Naive thymus-derived CD8-positive, alpha-beta T cell (primary cell): ENCODE measurements at regions not wholly inside any gene's neighbourhood (a gene's known extent, or its start where the extent isn't known, plus 50 kb on each side); places are given as distances from the start of the nearest gene placed in this dataset.

Source experiments
- ATAC-seq, 2 donors: fragments of 150-1000 bp; cut with Tn5 transposase in 1 of 2; sonication (Bioruptor Pico), chemical (Tn5 transposase) in 1 of 2; 1 replicate in 1 of 2; 2 replicates in 1 of 2; pipeline ENCODE4 v1.10.0; 2021; ENCODE audit warnings: mild to moderate bottlenecking in 2 of 2, moderate library complexity in 2 of 2
- POLR2A ChIA-PET: fragments of 350-600 bp; sonication (Branson Sonifier 250); formaldehyde crosslinking; loops from one replicate; lab custom pipeline; 2021; ENCODE audit warnings: antibody characterized with exemption; lab: Charles Lee
- DNase-seq, 10 donors: peaks; one replicate each; pipeline versions ENCODE4 v3.0.0 to v3.0.0-alpha.2; 2020 to 2022
- H3K27ac Mint-ChIP-seq, 10 donors: one replicate each; pipeline ENCODE4 v1.8.0; 2020 to 2022; ENCODE audit warnings: mild to moderate bottlenecking in 10 of 10, mixed read lengths in 10 of 10, moderate library complexity in 4 of 10, inconsistent platforms in 1 of 10
- H3K27me3 Mint-ChIP-seq, 5 donors: one replicate each; pipeline ENCODE4 v1.8.0; 2021 to 2022; ENCODE audit warnings: mixed read lengths in 5 of 5
- H3K36me3 Mint-ChIP-seq, 3 donors: one replicate each; pipeline ENCODE4 v1.8.0; 2020 to 2022; ENCODE audit warnings: mixed read lengths in 3 of 3, mild to moderate bottlenecking in 2 of 3, inconsistent platforms in 1 of 3
- H3K4me1 Mint-ChIP-seq, 4 donors: one replicate each; pipeline ENCODE4 v1.8.0; 2021 to 2022; ENCODE audit warnings: mixed read lengths in 4 of 4
- H3K4me3 Mint-ChIP-seq, 10 donors: one replicate each; pipeline ENCODE4 v1.8.0; 2020 to 2022; ENCODE audit warnings: mild to moderate bottlenecking in 10 of 10, mixed read lengths in 10 of 10, moderate library complexity in 6 of 10, inconsistent platforms in 1 of 10
- H3K9me3 Mint-ChIP-seq, 9 donors: one replicate each; pipeline ENCODE4 v1.8.0; 2020 to 2022; ENCODE audit warnings: mixed read lengths in 9 of 9, mild to moderate bottlenecking in 3 of 9, inconsistent platforms in 1 of 9, moderate library complexity in 1 of 9

DNA sequence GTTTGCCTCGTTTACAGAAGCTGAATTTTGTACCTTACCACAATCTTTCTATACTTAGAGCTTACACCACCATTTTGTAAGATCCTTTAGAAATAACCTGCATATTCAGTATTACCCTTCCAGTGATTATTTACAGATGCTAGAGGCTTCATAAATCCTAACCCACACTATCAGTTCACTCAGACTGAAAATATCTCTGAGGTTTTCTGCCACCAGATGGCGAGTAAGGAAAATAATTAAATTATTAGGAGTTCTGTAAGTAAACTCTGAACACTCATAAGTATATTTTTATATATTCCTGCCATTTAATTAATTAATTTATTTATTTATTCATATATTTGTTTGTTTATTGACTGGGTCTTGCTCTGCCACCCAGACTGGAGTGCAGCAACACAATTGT is 1635.2 kb downstream of the PLA2G4A start:
- DNase-seq: no peak
- no peaks in the 10 kb centered on the region for H3K4me1 Mint-ChIP-seq
- no peaks in the 10 kb centered on the region for H3K27me3 Mint-ChIP-seq
- peaks cover 0 to 15% (median 2%) of the 10 kb centered on the region in 9 donors for H3K9me3 Mint-ChIP-seq
- ATAC-seq: no peak
- no peak overlapping the region for H3K27ac Mint-ChIP-seq
- H3K4me3 Mint-ChIP-seq: no peak overlapping the region
- H3K36me3 Mint-ChIP-seq: no peaks in the 10 kb centered on the region
- POLR2A ChIA-PET: no interaction called here

DNA sequence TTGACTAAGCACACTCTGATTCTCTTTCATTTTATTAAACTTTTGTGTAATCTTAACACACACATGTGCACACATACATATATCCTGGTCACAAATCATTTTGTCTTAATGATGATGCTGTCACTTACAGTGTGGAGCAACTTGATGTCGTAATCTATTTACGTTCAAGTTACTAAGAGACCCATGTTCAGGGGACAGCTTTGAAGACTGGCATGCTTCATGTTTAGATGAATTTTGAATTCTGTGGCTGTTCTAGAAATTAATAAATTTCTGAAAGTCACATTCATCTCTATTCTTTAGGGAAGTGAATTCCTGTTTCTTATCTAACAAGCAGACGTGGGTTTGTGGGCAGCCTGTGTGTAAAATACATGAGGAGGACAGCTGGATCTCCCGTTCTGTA is 1637.8 kb downstream of the PLA2G4A start:
- ATAC-seq: no peak
- POLR2A ChIA-PET: no interaction called here
- H3K4me1 Mint-ChIP-seq: no peaks in the 10 kb centered on the region
- H3K36me3 Mint-ChIP-seq: no peaks in the 10 kb centered on the region
- no peak overlapping the region for H3K4me3 Mint-ChIP-seq
- H3K9me3 Mint-ChIP-seq: peaks cover 0 to 9% (median 0%) of the 10 kb centered on the region in 9 donors
- H3K27me3 Mint-ChIP-seq: no peaks in the 10 kb centered on the region
- no peak for DNase-seq
- no peak overlapping the region for H3K27ac Mint-ChIP-seq

DNA sequence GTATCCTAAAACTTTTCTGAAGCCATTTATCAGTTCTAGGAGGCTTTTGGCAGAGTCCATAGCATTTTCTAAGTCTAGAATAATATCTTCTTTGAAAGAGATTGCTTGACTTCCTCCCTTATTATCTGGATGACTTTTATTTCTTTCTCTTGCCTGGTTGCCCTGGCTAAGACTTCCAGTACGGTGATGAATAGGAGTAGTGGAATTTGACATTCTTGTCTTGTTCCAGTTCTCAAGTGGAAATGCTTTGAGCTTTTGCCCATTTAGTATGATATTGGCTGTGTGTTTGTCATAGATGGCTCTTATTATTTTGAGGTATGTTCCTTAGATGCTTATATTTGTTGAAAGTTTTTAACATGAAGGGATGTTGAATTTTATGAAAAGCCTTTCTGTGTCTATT is 1647.9 kb downstream of the PLA2G4A start:
- Mint-ChIP-seq H3K4me3 (no peak overlapping the region), H3K4me1 (no peaks in the 10 kb centered on the region), H3K36me3 (no peaks in the 10 kb centered on the region), H3K27me3 (no peaks in the 10 kb centered on the region), H3K27ac (no peak overlapping the region), H3K9me3 (peaks cover 2 to 21% (median 9%) of the 10 kb centered on the region in 9 donors)
- no peak for ATAC-seq
- no peak for DNase-seq
- POLR2A ChIA-PET: no interaction called here

DNA sequence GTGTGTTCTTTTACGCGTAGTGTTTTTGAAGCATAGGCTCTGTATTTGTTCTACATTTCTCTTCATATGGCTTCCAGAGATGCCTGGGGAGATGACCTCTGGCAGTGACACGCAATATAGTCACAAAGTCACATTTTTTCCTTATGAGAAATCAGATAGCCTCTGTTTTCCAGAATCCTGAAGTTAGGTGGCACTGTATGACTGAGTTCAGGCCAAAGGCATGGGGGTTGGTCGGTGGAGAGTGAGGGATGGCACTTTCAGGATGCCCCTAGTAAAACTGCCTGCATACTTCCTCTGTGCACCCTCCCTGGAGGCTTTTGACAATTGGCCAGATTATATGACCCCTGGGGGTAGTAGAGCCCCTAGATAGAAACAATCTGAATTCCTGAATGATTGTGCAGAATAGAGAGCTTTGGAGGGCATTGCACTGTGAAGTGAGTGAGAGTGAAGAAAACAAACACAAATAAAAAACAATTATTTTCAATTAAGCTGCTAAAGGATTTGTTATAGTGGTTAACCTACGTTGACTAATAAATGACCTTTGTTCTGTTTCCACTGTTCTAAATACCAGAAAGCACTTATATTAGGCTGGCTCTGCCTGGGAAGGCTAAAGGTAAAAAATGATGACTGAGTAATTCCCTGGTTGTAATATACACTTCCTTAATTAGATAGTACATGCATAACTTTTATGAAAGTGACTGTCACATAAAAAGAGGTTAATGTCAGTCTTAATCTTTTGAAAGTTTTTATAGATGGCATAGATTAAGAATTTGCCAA is 1660.8 kb downstream of the PLA2G4A start:
- no peak for ATAC-seq
- Mint-ChIP-seq H3K4me1 (no peaks in the 10 kb centered on the region), H3K36me3 (no peaks in the 10 kb centered on the region), H3K4me3 (no peak overlapping the region), H3K27ac (no peak overlapping the region), H3K9me3 (peaks cover 0 to 12% (median 2%) of the 10 kb centered on the region in 9 donors), H3K27me3 (no peaks in the 10 kb centered on the region)
- DNase-seq: no peak
- POLR2A ChIA-PET: no interaction called here

DNA sequence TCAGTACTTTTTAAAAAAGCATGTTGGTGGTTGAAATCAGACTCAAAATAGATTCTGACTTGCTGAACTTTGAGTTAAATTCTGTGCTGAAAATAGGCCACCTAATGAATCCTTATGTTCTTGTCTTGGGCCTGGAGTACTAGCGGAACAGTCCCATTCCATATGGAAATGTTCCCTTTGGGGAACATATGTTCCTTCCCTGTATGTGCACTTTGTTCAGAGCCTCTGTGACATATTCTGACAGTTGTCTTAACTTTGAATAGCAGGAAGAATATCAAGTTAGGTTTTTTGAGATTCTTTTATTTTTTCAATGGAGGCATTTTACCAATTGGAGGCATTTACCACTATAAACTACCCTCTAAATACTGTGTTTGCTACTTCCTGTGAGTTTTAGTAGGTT is 1667.8 kb downstream of the PLA2G4A start:
- peaks cover 0 to 7% (median 0%) of the 10 kb centered on the region in 3 donors for H3K36me3 Mint-ChIP-seq
- H3K27me3 Mint-ChIP-seq: no peaks in the 10 kb centered on the region
- H3K4me3 Mint-ChIP-seq: no peak overlapping the region

DNA sequence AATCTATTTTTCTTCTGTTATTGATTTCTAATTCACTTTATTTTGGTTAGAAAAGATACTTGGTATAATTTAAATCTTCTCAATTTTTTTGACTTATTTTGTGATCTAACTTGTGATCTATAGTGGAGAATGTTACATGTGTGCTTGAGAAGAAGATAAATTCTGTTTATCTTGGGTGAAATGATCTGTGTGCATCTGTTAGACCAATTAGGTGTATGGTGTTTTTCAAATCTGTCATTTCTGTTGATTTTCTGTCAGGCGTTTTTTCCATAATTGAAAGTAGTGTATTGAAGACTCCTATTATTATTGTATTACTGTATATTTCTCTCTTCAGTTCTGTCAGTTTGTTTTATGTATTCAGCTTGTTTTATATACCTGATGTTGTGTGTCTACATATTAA is 1668.3 kb downstream of the PLA2G4A start:
- H3K27ac Mint-ChIP-seq: no peak overlapping the region

More for the DNA sequence above, 1667.8 kb downstream of the PLA2G4A start:
- POLR2A ChIA-PET: no interaction called here
- Mint-ChIP-seq H3K27ac (no peak overlapping the region), H3K4me1 (no peaks in the 10 kb centered on the region), H3K9me3 (peaks cover 0 to 38% (median 16%) of the 10 kb centered on the region in 9 donors)
- ATAC-seq (no peak), DNase-seq (no peak)

DNA sequence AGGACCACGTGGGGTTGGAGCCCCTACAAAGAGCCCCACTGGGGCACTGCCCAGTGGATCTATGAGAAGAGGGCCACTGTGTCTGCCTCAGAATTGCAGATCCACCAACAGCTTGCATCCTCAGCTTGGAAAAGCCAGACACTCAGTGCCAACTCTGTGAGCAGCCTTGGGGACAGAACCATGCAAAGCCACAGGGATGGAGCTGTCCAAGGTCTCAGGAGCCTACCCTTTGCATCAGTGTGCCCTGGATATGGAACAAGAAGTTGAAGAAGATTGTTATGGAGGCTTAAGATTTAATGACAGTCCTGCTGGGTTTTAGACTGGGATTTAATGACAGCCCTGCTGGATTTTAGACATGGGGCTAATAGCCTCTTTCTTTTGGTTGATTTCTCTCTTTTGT is 1670.9 kb downstream of the PLA2G4A start:
- Mint-ChIP-seq H3K4me1 (no peaks in the 10 kb centered on the region), H3K27ac (no peak overlapping the region), H3K9me3 (peaks cover 0 to 43% (median 13%) of the 10 kb centered on the region in 9 donors), H3K27me3 (no peaks in the 10 kb centered on the region), H3K36me3 (peaks cover 0 to 7% (median 0%) of the 10 kb centered on the region in 3 donors), H3K4me3 (no peak overlapping the region)
- ATAC-seq (no peak), DNase-seq (no peak)
- POLR2A ChIA-PET: no interaction called here

More for the DNA sequence above, 1668.3 kb downstream of the PLA2G4A start:
- Mint-ChIP-seq H3K4me1 (no peaks in the 10 kb centered on the region), H3K27me3 (no peaks in the 10 kb centered on the region), H3K9me3 (peaks cover 0 to 40% (median 16%) of the 10 kb centered on the region in 9 donors), H3K36me3 (peaks cover 0 to 7% (median 0%) of the 10 kb centered on the region in 3 donors), H3K4me3 (no peak overlapping the region)
- DNase-seq (no peak), ATAC-seq (no peak)
- POLR2A ChIA-PET: no interaction called here

DNA sequence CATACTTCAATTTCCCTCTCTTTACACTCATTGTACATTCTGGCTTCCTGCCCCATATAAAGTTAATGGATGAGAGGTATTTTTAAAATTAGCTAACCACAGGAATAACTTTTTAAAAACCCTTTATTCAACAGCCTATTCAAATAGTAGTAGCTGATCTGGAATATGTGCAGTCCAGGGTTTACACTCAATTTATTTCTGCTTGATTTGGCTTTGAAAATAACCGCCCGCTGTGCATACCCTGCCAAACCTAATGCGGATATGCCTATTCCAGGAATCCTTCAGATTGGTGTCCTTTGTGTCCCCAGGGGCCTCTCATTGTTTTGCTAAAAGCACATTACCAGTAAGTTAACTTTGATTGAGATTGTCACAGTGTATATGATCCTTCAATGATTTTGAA is 1686.2 kb downstream of the PLA2G4A start:
- Mint-ChIP-seq H3K27me3 (no peaks in the 10 kb centered on the region), H3K9me3 (peaks cover 0 to 22% (median 5%) of the 10 kb centered on the region in 9 donors)
- POLR2A ChIA-PET: no interaction called here

DNA sequence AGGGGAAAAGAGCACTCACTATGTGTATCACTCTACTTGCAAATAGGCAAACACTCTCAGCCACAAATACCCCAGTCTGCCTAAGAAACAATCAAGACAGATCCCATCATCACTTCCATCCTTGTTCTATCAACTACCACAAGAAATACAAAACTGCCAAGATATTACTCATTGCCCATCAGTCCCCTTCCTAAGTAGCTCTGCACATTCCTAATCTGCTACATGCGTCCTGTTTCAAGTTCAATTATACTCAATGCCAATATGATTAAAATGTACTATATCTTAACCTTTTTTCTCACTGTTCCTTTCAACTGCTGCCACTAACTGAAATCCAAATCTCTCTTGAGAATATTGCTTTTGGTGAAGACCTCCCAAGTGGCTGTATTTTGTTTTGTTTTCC is 1688.4 kb downstream of the PLA2G4A start:
- no peak for ATAC-seq
- no peak overlapping the region for H3K27ac Mint-ChIP-seq
- POLR2A ChIA-PET: no interaction called here

More for the DNA sequence above, 1686.2 kb downstream of the PLA2G4A start:
- Mint-ChIP-seq H3K4me1 (no peaks in the 10 kb centered on the region), H3K36me3 (no peaks in the 10 kb centered on the region), H3K27ac (no peak overlapping the region), H3K4me3 (no peak overlapping the region)
- DNase-seq (no peak), ATAC-seq (no peak)

DNA sequence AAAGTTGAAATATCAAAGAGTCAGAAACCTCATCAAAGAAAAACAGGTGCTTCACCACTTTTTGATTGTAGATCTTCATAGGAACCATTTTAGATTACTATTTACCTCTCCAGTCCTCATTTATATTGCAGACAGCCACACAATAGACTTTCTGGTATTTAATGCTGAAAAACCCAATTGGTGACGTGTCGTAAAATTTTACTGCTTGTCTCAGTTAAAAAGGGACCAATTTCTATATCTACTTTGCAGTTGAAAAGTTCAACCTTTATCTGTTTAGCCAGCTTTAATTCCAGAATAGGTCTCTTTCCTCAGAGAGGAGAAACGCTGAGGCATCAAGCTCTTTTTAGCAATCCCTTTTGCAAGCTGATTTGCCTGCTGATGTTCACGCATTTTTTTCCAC is 1722.4 kb downstream of the PLA2G4A start:
- POLR2A ChIA-PET: no interaction called here
- no peaks in the 10 kb centered on the region for H3K36me3 Mint-ChIP-seq
- no peaks in the 10 kb centered on the region for H3K4me1 Mint-ChIP-seq
- DNase-seq (no peak), ATAC-seq (no peak)
- H3K27me3 Mint-ChIP-seq: no peaks in the 10 kb centered on the region
- H3K9me3 Mint-ChIP-seq: peaks cover 0 to 21% (median 2%) of the 10 kb centered on the region in 9 donors
- H3K27ac Mint-ChIP-seq: no peak overlapping the region
- no peak overlapping the region for H3K4me3 Mint-ChIP-seq

More for the DNA sequence above, 1688.4 kb downstream of the PLA2G4A start:
- DNase-seq: no peak
- Mint-ChIP-seq H3K9me3 (peaks cover 0 to 30% (median 5%) of the 10 kb centered on the region in 9 donors), H3K4me1 (no peaks in the 10 kb centered on the region), H3K27me3 (no peaks in the 10 kb centered on the region), H3K36me3 (no peaks in the 10 kb centered on the region), H3K4me3 (no peak overlapping the region)

DNA sequence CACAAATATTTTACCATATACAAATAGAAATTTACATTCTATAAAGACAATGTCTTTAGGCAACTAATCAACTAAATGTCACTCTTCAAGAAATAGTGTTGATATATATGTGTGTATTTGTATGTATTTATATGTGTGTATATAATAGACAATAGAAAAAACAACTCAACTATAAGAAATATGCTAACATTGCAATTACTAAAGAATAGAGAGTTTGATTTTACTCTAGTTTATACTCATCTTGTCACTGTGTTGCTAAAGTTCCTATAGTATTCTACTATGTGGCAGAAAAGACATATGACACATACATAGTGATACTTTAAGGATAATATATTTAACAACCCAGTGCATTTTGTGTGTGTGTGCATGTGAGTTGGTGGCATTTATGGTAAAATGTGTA is 1728.3 kb downstream of the PLA2G4A start:
- ATAC-seq (no peak), DNase-seq (no peak)
- Mint-ChIP-seq H3K27ac (no peak overlapping the region), H3K4me3 (no peak overlapping the region), H3K27me3 (no peaks in the 10 kb centered on the region), H3K36me3 (no peaks in the 10 kb centered on the region), H3K9me3 (peaks cover 0 to 5% (median 0%) of the 10 kb centered on the region in 9 donors), H3K4me1 (no peaks in the 10 kb centered on the region)
- POLR2A ChIA-PET: no interaction called here

DNA sequence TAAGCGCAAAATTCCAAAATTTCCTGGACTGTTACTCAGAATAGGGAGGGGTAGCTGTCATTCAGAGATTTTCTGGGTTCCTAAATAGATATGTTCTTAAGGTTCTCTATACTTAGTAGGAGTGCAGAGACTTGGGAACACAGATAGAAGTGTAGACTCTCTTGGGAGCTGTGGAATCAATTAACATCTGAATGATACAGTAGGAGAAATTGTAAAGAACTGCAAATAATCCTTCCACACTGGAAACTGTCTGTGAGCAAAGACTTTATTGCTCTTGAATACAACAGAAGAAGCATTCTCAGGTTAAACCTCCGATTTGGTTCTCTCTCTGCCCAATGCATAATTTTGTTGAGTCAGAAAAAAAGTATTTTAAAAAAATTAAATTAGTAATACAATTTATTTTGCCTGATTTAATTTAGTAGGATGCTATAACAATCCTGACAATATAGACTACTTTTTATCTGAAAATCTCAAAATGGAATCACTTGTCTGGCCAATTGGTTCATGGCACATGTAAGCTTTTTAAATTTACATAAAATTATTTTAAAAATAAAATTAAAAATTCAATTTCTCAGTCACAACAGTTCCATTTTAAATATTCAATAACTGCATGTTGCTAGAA is 1754.3 kb downstream of the PLA2G4A start:
- DNase-seq: no peak
- H3K9me3 Mint-ChIP-seq: peaks cover 0 to 11% (median 2%) of the 10 kb centered on the region in 9 donors
- H3K36me3 Mint-ChIP-seq: no peaks in the 10 kb centered on the region
- no peak for ATAC-seq
- H3K4me1 Mint-ChIP-seq: no peaks in the 10 kb centered on the region
- POLR2A ChIA-PET: no interaction called here
- H3K27me3 Mint-ChIP-seq: no peaks in the 10 kb centered on the region
- H3K27ac Mint-ChIP-seq: no peak overlapping the region
- no peak overlapping the region for H3K4me3 Mint-ChIP-seq

DNA sequence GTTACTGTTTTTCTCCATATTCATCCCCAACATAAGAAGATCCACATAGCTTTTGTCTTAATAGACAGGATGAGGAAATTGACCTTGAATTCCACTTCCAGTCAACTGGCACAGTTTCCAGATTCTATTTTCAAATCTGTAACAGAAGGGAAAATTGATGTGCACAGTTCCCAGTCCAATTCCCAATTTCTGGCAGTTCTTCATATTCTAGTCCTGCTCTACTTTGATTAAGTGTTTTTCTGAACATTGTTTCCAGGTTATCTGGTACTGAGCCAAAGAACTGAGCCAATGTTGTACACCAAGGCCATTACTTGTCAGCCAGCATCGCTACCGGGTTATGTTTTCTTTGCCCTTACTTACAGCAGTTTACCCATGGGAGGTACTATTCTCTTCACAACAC is 1755.4 kb downstream of the PLA2G4A start:
- no peak for DNase-seq
- Mint-ChIP-seq H3K9me3 (peaks cover 0 to 11% (median 2%) of the 10 kb centered on the region in 9 donors), H3K4me1 (no peaks in the 10 kb centered on the region), H3K27ac (no peak overlapping the region), H3K36me3 (no peaks in the 10 kb centered on the region), H3K27me3 (no peaks in the 10 kb centered on the region), H3K4me3 (no peak overlapping the region)
- POLR2A ChIA-PET: no interaction called here
- ATAC-seq: no peak
